Testis (tissue), 2 donors: ENCODE measurements at regions not wholly inside any gene's neighbourhood (a gene's known extent, or its start where the extent isn't known, plus 50 kb on each side); places are given as distances from the start of the nearest gene placed in this dataset.

ENCODE experiments used
- DNase-seq: peaks from one replicate; pipeline ENCODE4 v3.0.0-alpha.2; 2019
- H3K27ac ChIP-seq, 2 donors: fragments of 200-600 bp; sonication (generic); one replicate each; pipeline ENCODE4 v1.5.1; 2019
- H3K27me3 ChIP-seq: fragments of 200-600 bp; sonication (generic); one replicate; pipeline ENCODE4 v1.5.1; 2019
- H3K36me3 ChIP-seq: fragments of 200-600 bp; sonication (generic); one replicate; pipeline ENCODE4 v1.5.1; 2017; ENCODE audit warnings: low read depth; ENCODE audit errors: missing control alignments
- H3K4me1 ChIP-seq: fragments of 200-600 bp; sonication (generic); one replicate; pipeline ENCODE4 v1.5.1; 2019
- H3K4me3 ChIP-seq, 2 donors: fragments of 200-600 bp; sonication (generic); one replicate each; pipeline ENCODE4 v1.5.1; 2017 to 2019
- H3K9me3 ChIP-seq: fragments of 200-600 bp; sonication (generic); one replicate; pipeline ENCODE4 v1.5.1; 2017
- CTCF ChIP-seq, 3 experiments: fragments of 450-650 bp in 2 of 3; fragments of 200-600 bp in 1 of 3; sonication (generic) in 1 of 3; IDR thresholded peaks; one replicate each; pipeline ENCODE4 v1.5.1; 2016 to 2019; ENCODE audit warnings: antibody characterized with exemption in 3 of 3, mild to moderate bottlenecking in 2 of 3, moderate library complexity in 1 of 3
- POLR2A ChIP-seq: fragments of 450-650 bp; IDR thresholded peaks from one replicate; pipeline ENCODE4 v1.6.1; 2017; ENCODE audit warnings: antibody characterized with exemption, mild to moderate bottlenecking, moderate library complexity
- WGBS, 2 donors: methylation state at CpG; one replicate each; pipeline ENCODE4 v1.1.5; 2018; 5-methylcytosine and 5-hydroxymethylcytosine counted together
- intact Hi-C: fragments of 100-400 bp; cut with DNase I; formaldehyde crosslinking; loops from one replicate; pipeline ENCODE4 v1.15.1; 2023; ENCODE audit warnings: low total_unique reads

DNA sequence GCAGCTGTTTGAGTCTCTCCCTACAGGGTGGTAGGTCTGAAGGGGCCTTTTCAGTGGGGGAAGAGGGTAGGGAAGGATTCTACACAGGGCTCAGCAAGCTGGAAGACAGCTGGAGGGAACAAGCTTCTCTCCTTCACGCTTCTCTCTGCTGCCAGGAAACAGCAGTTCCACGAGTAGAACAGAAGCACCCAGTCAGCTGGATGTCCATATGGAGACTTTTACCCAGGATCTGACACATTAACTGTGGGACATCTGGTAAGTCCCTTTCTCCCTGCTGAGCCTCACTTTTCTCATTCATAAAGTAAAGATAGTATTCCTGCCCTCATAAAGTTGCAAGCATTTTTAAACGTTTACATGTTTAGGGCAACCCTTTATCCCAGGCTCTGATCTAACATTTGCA, 280.3 kb downstream of the OMA1 start:
- H3K9me3 ChIP-seq, result no peaks in the 10 kb centered on the region
- no peaks in the 10 kb centered on the region for H3K27me3 ChIP-seq
- no peaks in the 10 kb centered on the region for H3K36me3 ChIP-seq
- H3K4me3 ChIP-seq, result no peak overlapping the region
- no peak overlapping the region for H3K27ac ChIP-seq
- no peaks in the 10 kb centered on the region for H3K4me1 ChIP-seq
- intact Hi-C loops, result no loop called here
- no peak for DNase-seq
- 52 to 55% methylated on average over 3 of the region's 3 CpGs for WGBS, 2 donors
- TF ChIP-seq POLR2A (no peak), CTCF (IDR thresholded peaks at IDR 0.05) (no peak)

- H3K27me3 ChIP-seq, result no peaks in the 10 kb centered on the region
- no peak overlapping the region for H3K4me3 ChIP-seq
- intact Hi-C loops, result no loop called here
- 64 to 69% methylated on average over 2 of the region's 2 CpGs for WGBS, 2 donors
- no peaks in the 10 kb centered on the region for H3K4me1 ChIP-seq
- no peak for DNase-seq
- no peaks in the 10 kb centered on the region for H3K9me3 ChIP-seq
- H3K36me3 ChIP-seq, result no peaks in the 10 kb centered on the region
- TF ChIP-seq POLR2A (no peak), CTCF (IDR thresholded peaks at IDR 0.05) (no peak)
- H3K27ac ChIP-seq, result no peak overlapping the region
Observed at GRCh38 chr1:58264462-58264861, 282.1 kb downstream of the OMA1 start.

- intact Hi-C loops, result no loop called here
- WGBS, 2 donors, result 83 to 89% methylated on average over 2 of the region's 2 CpGs
- Histone ChIP-seq H3K4me3 (no peak overlapping the region), H3K27ac (no peak overlapping the region), H3K27me3 (no peaks in the 10 kb centered on the region), H3K4me1 (no peaks in the 10 kb centered on the region), H3K9me3 (no peaks in the 10 kb centered on the region), H3K36me3 (no peaks in the 10 kb centered on the region)
- DNase-seq, result no peak
- TF ChIP-seq CTCF (IDR thresholded peaks at IDR 0.05), result no peak
Observed at GRCh38 chr1:58262702-58263101, 283.8 kb downstream of the OMA1 start.

DNA sequence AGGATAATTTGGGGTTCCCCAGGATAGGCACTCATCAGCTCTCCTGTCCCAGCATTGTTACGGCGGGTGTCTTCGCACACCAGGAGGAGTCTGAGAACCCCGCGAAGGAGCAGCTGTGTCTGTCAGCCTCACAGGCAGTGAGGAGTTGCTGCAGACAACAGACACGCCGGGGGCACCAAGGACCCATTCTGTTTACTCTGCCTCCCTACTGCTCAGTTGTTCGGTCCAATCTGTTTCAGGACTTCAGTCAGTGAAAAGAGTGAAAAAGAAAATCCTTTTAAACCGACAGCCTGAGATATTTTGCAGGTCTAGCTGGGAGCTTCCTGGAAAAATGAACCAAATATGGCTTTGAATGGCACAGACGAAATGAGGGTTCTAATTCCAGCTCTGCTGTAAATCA, 288.4 kb downstream of the OMA1 start:
- no peak overlapping the region for H3K4me3 ChIP-seq
- H3K4me1 ChIP-seq, result no peaks in the 10 kb centered on the region
- WGBS, 2 donors, result 78 to 85% methylated on average over 10 of the region's 10 CpGs
- H3K36me3 ChIP-seq, result no peaks in the 10 kb centered on the region
- DNase-seq, result no peak
- intact Hi-C loops, result no loop called here
- no peaks in the 10 kb centered on the region for H3K9me3 ChIP-seq
- H3K27ac ChIP-seq, result no peak overlapping the region
- H3K27me3 ChIP-seq, result no peaks in the 10 kb centered on the region
- TF ChIP-seq CTCF (IDR thresholded peaks at IDR 0.05), result no peak
- no peak for TF ChIP-seq POLR2A

GRCh38 chr1:58257003-58257402, 289.5 kb downstream of the OMA1 start:
- intact Hi-C loops, result no loop called here
- DNase-seq, result no peak
- WGBS, 2 donors, result 75 to 83% methylated on average over 1 of the region's 1 CpG
- no peaks in the 10 kb centered on the region for H3K9me3 ChIP-seq
- no peaks in the 10 kb centered on the region for H3K4me1 ChIP-seq
- H3K27me3 ChIP-seq, result no peaks in the 10 kb centered on the region
- no peaks in the 10 kb centered on the region for H3K36me3 ChIP-seq
- TF ChIP-seq CTCF (IDR thresholded peaks at IDR 0.05) (no peak), POLR2A (no peak)
- no peak overlapping the region for H3K4me3 ChIP-seq
- H3K27ac ChIP-seq, result no peak overlapping the region
